Neural progenitor cell (in vitro differentiated cells): ENCODE measurements at regions not wholly inside any gene's neighbourhood (a gene's known extent, or its start where the extent isn't known, plus 50 kb on each side); places are given as distances from the start of the nearest gene placed in this dataset.

ENCODE experiments used
- CTCF ChIP-seq: fragments of 200-600 bp; sonication (generic); IDR thresholded peaks from 2 replicates; pipeline ENCODE4 v1.5.1; 2017; ENCODE audit warnings: antibody characterized with exemption, mild to moderate bottlenecking
- EZH2 ChIP-seq: fragments of 200-600 bp; sonication (generic); IDR thresholded peaks from 2 replicates; pipeline ENCODE4 v1.6.1; 2017; ENCODE audit warnings: antibody characterized with exemption, mild to moderate bottlenecking, moderate library complexity
- EZH2phosphoT487 ChIP-seq: fragments of 200-600 bp; sonication (generic); IDR thresholded peaks from 2 replicates; pipeline ENCODE4 v1.6.1; 2017; ENCODE audit warnings: antibody characterized with exemption

- no peak for TF ChIP-seq EZH2phosphoT487
- TF ChIP-seq CTCF, result no peak
- TF ChIP-seq EZH2, result no peak
These were observed 269.2 kb upstream of the PPP2R2D start for GRCh38 chr10:131631619-131632018.
